ENCODE measurements at regions not wholly inside any gene's neighbourhood (a gene's known extent, or its start where the extent isn't known, plus 50 kb on each side); places are given as distances from the start of the nearest gene placed in this dataset.

DNA sequence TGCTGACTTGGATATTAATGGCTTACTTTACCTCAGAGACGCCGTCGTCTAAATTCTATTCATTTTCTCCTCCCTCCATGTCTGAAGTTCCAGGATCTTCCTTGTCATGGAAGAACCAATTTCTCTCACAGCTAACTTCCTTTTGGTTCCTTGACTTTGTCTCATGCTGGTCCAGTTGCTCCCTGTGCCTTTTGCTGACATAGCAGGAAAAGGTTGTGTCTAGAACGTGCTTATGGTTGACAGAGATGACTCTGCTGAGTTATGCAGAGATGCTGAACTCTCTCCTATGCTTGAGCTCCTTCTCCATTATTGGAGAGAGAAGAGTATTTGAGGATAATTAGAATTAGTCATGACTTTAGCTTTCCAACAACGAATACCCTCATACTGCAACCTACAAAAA, 1338.9 kb downstream of the MAT2B start:
- H3K4me3 ChIP-seq (ENCODE audit: low read length), result no peak overlapping the region
- H3K9me3 ChIP-seq (ENCODE audit: control insufficient read depth, low read depth, low read length), result no peaks in the 10 kb centered on the region
- no peak overlapping the region for H3K27ac ChIP-seq (ENCODE audit: low read length)
- no peaks in the 10 kb centered on the region for H3K36me3 ChIP-seq (ENCODE audit: control insufficient read depth, low read depth, low read length)
- no peaks in the 10 kb centered on the region for H3K27me3 ChIP-seq (ENCODE audit: control insufficient read depth, insufficient read depth, low read length)
- no peaks in the 10 kb centered on the region for H3K4me1 ChIP-seq (ENCODE audit: control insufficient read depth, low read depth, low read length)
- H3K9ac ChIP-seq (ENCODE audit: low read length), result no peak overlapping the region

DNA sequence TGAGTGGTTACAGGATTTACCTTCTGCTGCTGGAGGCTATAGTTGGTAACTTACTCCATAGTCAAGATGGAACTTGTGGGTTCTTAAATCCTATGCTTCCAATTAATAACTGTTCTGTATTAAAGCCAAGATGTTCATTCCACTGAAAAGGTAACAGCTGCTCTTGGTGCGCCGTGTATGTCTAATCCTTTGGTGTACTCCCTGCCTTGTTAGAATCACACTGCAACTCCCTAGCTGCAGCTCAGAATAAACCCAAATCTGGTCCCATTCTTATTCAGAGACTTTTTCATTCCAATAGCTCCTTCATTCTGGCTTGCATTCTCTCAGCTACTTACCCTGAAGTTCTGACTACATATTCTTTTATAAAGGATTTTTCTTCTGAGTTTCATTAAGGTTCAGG, 1355.5 kb downstream of the MAT2B start:
- Histone ChIP-seq H3K4me1 (ENCODE audit: control insufficient read depth, low read depth, low read length) (peaks cover 5% of the 10 kb centered on the region), H3K9me3 (ENCODE audit: control insufficient read depth, low read depth, low read length) (no peaks in the 10 kb centered on the region), H3K36me3 (ENCODE audit: control insufficient read depth, low read depth, low read length) (no peaks in the 10 kb centered on the region), H3K9ac (ENCODE audit: low read length) (no peak overlapping the region), H3K27me3 (ENCODE audit: control insufficient read depth, insufficient read depth, low read length) (no peaks in the 10 kb centered on the region), H3K27ac (ENCODE audit: low read length) (no peak overlapping the region), H3K4me3 (ENCODE audit: low read length) (no peak overlapping the region)

DNA sequence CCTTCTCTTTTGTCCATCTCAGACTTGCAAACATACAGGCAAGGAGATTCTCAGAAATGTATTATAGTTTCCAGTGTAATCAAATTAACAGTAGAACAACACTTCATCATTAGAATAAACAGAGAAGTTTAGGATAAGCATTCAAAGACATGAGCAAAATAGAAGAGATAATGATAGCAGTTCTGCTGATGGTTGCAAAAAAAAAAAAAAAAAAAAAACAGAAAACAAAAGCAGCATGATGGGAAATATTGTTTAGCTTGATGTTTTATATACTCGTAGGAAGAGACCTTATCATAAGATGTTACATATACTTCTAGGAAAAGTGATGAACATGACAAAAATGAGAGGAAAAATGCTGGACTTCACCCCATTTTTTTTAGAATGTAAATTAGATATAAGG, 1356.2 kb downstream of the MAT2B start:
- Histone ChIP-seq H3K9me3 (ENCODE audit: control insufficient read depth, low read depth, low read length) (no peaks in the 10 kb centered on the region), H3K9ac (ENCODE audit: low read length) (no peak overlapping the region), H3K27ac (ENCODE audit: low read length) (no peak overlapping the region), H3K4me3 (ENCODE audit: low read length) (no peak overlapping the region), H3K27me3 (ENCODE audit: control insufficient read depth, insufficient read depth, low read length) (no peaks in the 10 kb centered on the region), H3K4me1 (ENCODE audit: control insufficient read depth, low read depth, low read length) (peaks cover 5% of the 10 kb centered on the region), H3K36me3 (ENCODE audit: control insufficient read depth, low read depth, low read length) (no peaks in the 10 kb centered on the region)

DNA sequence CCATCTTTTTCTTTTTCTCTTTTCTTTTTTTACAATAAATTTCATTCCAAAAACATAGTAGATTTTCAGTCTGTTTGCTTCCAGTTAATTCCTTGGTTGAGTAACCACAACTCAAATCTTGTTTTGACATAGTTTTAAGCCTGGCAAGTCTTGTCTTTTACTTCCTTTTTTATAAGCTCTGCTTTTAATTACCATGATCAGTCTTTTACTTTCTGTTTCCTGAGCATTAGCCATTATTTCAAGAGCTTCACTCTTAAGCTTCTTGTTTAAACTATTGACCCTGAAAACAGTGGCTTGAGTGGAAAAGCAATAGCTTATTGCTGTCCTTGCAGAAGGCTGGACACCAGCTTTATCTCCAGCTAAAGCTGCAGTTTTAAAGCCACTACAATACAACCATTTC, 1363.3 kb downstream of the MAT2B start:
- no peak overlapping the region for H3K27ac ChIP-seq (ENCODE audit: low read length)
- no peaks in the 10 kb centered on the region for H3K4me1 ChIP-seq (ENCODE audit: control insufficient read depth, low read depth, low read length)
- H3K9me3 ChIP-seq (ENCODE audit: control insufficient read depth, low read depth, low read length), result no peaks in the 10 kb centered on the region
- H3K9ac ChIP-seq (ENCODE audit: low read length), result no peak overlapping the region
- H3K4me3 ChIP-seq (ENCODE audit: low read length), result no peak overlapping the region
- no peaks in the 10 kb centered on the region for H3K36me3 ChIP-seq (ENCODE audit: control insufficient read depth, low read depth, low read length)
- H3K27me3 ChIP-seq (ENCODE audit: control insufficient read depth, insufficient read depth, low read length), result no peaks in the 10 kb centered on the region

DNA sequence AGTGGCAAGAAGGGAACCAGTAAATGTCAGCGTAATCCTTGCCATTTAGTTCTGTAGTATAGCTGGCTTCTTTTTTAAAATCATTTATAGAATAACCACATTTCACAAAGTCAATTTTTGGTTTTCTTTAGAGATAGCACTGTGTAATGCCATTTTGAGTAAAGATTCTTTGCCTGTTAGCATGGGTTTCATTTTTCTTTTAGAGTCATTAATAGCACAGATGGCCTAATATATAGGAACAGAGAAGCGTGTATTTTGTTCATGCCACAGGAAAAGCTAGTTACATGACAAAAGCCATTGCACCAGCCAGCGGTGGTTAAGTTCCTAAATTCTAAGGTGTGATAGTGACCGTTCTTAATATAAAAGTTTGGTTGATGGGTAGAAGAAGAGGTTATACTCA, 1363.9 kb downstream of the MAT2B start:
- Histone ChIP-seq H3K9ac (ENCODE audit: low read length) (no peak overlapping the region), H3K9me3 (ENCODE audit: control insufficient read depth, low read depth, low read length) (no peaks in the 10 kb centered on the region), H3K27ac (ENCODE audit: low read length) (no peak overlapping the region), H3K27me3 (ENCODE audit: control insufficient read depth, insufficient read depth, low read length) (no peaks in the 10 kb centered on the region), H3K4me1 (ENCODE audit: control insufficient read depth, low read depth, low read length) (no peaks in the 10 kb centered on the region), H3K4me3 (ENCODE audit: low read length) (no peak overlapping the region), H3K36me3 (ENCODE audit: control insufficient read depth, low read depth, low read length) (no peaks in the 10 kb centered on the region)

DNA sequence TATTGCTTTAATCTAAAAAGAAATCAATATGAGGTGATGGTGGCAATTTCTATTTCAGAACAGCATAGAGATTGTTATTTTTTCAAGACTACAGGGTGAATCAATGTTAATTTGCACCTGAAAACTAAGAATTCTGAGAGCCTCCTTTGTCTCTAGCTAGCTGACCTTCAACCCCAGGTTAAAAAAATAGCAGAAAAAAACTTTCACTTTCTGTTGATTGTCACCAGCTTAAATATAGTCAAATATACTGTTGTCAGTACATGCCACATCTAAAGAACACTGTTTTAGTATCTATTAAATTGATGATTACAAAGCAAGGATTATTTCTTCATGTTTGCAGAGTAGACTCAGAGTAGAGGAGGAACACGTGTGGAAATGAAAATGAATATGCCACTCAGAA, 1371.4 kb downstream of the MAT2B start:
- H3K4me1 ChIP-seq (ENCODE audit: control insufficient read depth, low read depth, low read length), result no peaks in the 10 kb centered on the region
- no peak overlapping the region for H3K27ac ChIP-seq (ENCODE audit: low read length)
- H3K9ac ChIP-seq (ENCODE audit: low read length), result no peak overlapping the region

DNA sequence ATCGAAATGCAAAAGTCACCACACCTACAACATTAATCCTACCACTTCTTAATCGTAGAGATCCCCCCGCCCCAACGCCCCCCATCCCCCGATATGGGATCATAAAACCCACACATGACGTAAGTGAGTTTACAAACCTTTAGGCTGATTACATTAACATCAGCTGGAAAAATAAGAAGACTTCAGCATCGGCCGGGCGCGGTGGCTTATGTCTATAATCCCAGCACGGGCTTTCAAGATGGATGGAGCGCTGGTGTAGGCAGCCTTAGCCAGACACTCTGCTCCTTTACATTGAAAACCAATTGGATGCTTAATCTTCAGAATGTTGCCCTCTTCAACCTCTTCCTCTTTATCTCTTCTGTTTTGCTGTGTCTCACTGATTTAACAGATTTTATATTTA, 1376.0 kb downstream of the MAT2B start:
- H3K27me3 ChIP-seq (ENCODE audit: control insufficient read depth, insufficient read depth, low read length), result no peaks in the 10 kb centered on the region

More for the DNA sequence above, 1371.4 kb downstream of the MAT2B start:
- peaks cover 12% of the 10 kb centered on the region for H3K9me3 ChIP-seq (ENCODE audit: control insufficient read depth, low read depth, low read length)
- H3K36me3 ChIP-seq (ENCODE audit: control insufficient read depth, low read depth, low read length), result no peaks in the 10 kb centered on the region
- H3K27me3 ChIP-seq (ENCODE audit: control insufficient read depth, insufficient read depth, low read length), result no peaks in the 10 kb centered on the region
- no peak overlapping the region for H3K4me3 ChIP-seq (ENCODE audit: low read length)

DNA sequence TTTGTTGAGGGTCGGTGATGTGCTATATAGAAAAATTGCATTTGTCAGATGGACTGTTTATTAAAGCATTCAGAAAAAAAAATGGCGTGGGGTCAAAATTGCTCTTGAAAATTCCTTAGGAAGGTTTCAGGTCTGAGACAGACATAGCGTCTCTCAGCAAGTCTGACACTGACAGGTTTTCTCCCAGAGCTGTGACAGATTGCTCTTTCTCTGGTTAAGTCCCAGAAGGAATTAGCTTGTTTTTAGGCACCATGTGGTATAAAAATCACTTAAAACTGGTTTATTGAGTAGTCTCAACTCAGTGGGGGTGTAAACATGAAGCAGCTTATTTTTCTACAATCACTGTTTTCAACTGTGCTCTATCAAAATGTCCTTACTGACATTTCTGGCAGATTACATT, 1379.8 kb downstream of the MAT2B start:
- Histone ChIP-seq H3K4me3 (ENCODE audit: low read length) (no peak overlapping the region), H3K9ac (ENCODE audit: low read length) (no peak overlapping the region), H3K27ac (ENCODE audit: low read length) (no peak overlapping the region), H3K4me1 (ENCODE audit: control insufficient read depth, low read depth, low read length) (no peaks in the 10 kb centered on the region), H3K27me3 (ENCODE audit: control insufficient read depth, insufficient read depth, low read length) (no peaks in the 10 kb centered on the region), H3K36me3 (ENCODE audit: control insufficient read depth, low read depth, low read length) (no peaks in the 10 kb centered on the region), H3K9me3 (ENCODE audit: control insufficient read depth, low read depth, low read length) (no peaks in the 10 kb centered on the region)

More for the DNA sequence above, 1376.0 kb downstream of the MAT2B start:
- H3K9ac ChIP-seq (ENCODE audit: low read length), result no peak overlapping the region
- no peak overlapping the region for H3K4me3 ChIP-seq (ENCODE audit: low read length)
- peaks cover 3% of the 10 kb centered on the region for H3K9me3 ChIP-seq (ENCODE audit: control insufficient read depth, low read depth, low read length)
- no peaks in the 10 kb centered on the region for H3K36me3 ChIP-seq (ENCODE audit: control insufficient read depth, low read depth, low read length)
- H3K27ac ChIP-seq (ENCODE audit: low read length), result no peak overlapping the region
- no peaks in the 10 kb centered on the region for H3K4me1 ChIP-seq (ENCODE audit: control insufficient read depth, low read depth, low read length)

DNA sequence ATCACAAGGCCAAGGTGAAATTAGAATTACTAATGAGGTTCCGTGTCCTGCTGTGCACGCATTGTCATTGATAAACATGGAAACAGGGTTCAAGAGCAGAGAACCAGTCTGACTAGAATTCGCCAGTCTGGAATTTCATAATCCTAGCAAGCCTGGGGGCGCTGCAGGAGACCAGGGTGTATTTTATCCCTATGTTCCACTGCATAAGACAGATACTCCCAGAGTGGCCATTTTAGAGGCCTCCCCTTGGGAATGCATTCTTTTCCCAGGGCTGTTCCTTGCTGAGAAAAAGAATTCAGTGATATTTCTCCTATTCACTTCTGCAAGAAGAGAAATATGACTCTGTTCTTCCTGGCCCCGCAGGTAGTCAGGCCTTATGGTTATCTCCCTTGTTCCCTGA, 1387.7 kb downstream of the MAT2B start:
- Histone ChIP-seq H3K27me3 (ENCODE audit: control insufficient read depth, insufficient read depth, low read length) (no peaks in the 10 kb centered on the region), H3K9me3 (ENCODE audit: control insufficient read depth, low read depth, low read length) (peaks cover 3% of the 10 kb centered on the region), H3K36me3 (ENCODE audit: control insufficient read depth, low read depth, low read length) (no peaks in the 10 kb centered on the region), H3K4me3 (ENCODE audit: low read length) (no peak overlapping the region), H3K27ac (ENCODE audit: low read length) (no peak overlapping the region), H3K4me1 (ENCODE audit: control insufficient read depth, low read depth, low read length) (no peaks in the 10 kb centered on the region), H3K9ac (ENCODE audit: low read length) (no peak overlapping the region)

DNA sequence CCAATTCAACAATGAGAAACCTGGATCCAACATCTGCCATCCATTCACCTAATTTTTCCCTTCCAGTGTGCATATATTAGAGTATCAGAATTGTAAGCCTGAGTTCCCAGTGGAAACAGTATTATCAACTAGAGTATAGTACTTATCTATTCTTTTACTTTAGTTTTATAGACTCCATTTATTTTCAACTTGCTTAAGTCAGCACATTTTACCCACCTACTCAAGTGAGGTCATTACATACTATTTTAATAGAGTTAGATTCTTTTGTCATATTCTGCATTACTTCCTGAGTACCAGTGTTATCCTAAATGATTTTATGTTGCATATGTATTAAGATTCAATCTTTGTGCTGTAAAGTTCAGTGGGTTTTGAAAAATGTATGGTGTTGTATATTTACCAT, 1393.3 kb downstream of the MAT2B start:
- H3K4me3 ChIP-seq (ENCODE audit: low read length), result no peak overlapping the region
- no peaks in the 10 kb centered on the region for H3K27me3 ChIP-seq (ENCODE audit: control insufficient read depth, insufficient read depth, low read length)
- H3K9ac ChIP-seq (ENCODE audit: low read length), result no peak overlapping the region
- no peaks in the 10 kb centered on the region for H3K4me1 ChIP-seq (ENCODE audit: control insufficient read depth, low read depth, low read length)
- no peak overlapping the region for H3K27ac ChIP-seq (ENCODE audit: low read length)
- H3K36me3 ChIP-seq (ENCODE audit: control insufficient read depth, low read depth, low read length), result no peaks in the 10 kb centered on the region
- H3K9me3 ChIP-seq (ENCODE audit: control insufficient read depth, low read depth, low read length), result no peaks in the 10 kb centered on the region

DNA sequence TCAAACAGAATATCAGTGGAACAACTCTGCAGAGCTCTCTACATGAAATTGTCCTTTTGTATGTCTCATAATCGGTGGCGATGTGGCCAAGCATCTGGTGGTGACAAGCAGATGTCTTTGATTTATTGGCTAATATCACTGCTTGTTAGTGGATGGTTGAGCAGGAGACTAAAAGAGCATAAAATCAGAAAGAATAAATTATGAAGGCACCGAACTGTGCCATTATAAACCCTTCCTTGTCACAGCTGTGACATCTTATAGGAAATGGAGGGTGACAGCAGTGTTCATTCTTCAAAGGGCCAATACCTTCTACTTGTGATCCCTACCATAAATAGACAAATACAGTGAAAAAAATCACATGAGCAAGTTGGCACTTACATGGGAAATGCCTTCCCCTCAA, 1404.3 kb downstream of the MAT2B start:
- Histone ChIP-seq H3K36me3 (ENCODE audit: control insufficient read depth, low read depth, low read length) (no peaks in the 10 kb centered on the region), H3K4me3 (ENCODE audit: low read length) (no peak overlapping the region), H3K27me3 (ENCODE audit: control insufficient read depth, insufficient read depth, low read length) (no peaks in the 10 kb centered on the region), H3K4me1 (ENCODE audit: control insufficient read depth, low read depth, low read length) (no peaks in the 10 kb centered on the region), H3K9me3 (ENCODE audit: control insufficient read depth, low read depth, low read length) (no peaks in the 10 kb centered on the region), H3K27ac (ENCODE audit: low read length) (no peak overlapping the region), H3K9ac (ENCODE audit: low read length) (no peak overlapping the region)

DNA sequence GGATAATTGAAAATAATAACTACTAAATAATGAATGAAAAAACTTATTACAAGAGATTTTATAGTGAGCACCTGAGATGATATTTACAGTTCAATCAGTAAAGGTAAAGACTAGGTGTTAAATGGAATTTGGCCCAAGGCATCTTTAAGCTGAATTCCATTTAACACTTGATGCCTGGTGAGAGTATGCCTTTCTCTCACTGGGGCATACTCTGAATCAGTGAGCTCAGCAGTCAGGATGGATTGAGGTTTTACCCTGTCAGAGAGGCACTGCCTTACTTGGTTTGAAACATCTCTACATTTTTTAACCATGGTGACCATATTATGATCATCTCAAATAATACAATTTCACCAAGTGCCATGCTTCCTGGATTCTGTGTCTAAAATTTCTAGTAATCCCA, 1416.3 kb downstream of the MAT2B start:
- no peak overlapping the region for H3K9ac ChIP-seq (ENCODE audit: low read length)
- no peak overlapping the region for H3K27ac ChIP-seq (ENCODE audit: low read length)
- H3K27me3 ChIP-seq (ENCODE audit: control insufficient read depth, insufficient read depth, low read length), result no peaks in the 10 kb centered on the region
- peaks cover 4% of the 10 kb centered on the region for H3K4me1 ChIP-seq (ENCODE audit: control insufficient read depth, low read depth, low read length)
- H3K36me3 ChIP-seq (ENCODE audit: control insufficient read depth, low read depth, low read length), result no peaks in the 10 kb centered on the region
- H3K9me3 ChIP-seq (ENCODE audit: control insufficient read depth, low read depth, low read length), result no peaks in the 10 kb centered on the region
- no peak overlapping the region for H3K4me3 ChIP-seq (ENCODE audit: low read length)
